ENCODE measurements at regions not wholly inside any gene's neighbourhood (a gene's known extent, or its start where the extent isn't known, plus 50 kb on each side); places are given as distances from the start of the nearest gene placed in this dataset.

DNA sequence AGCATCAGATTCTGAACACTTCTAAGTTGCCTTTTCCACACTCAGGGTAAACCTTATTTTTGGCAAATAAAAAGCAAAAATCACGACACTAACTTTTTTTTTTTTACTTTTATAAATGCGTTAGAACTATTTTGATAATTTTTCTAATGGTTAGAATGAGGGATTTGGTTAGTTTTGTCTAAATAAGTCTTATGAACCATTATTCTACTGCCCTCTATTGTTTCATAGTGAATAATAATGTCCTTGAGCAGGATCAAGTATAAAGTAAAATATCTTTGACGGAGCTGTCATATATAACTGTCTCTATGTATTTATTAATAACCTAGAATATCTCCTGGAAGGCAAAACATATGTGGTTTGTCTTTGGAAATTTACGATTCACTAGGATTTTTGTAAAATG lies 631.8 kb downstream of the GABRG2 start:
- H3K27ac ChIP-seq (ENCODE audit: low read depth, low read length) = no peak overlapping the region
- H3K4me1 ChIP-seq (ENCODE audit: insufficient read depth, low read length) = no peaks in the 10 kb centered on the region
- H2AFZ ChIP-seq (ENCODE audit: low read length) = no peak overlapping the region
- H3K36me3 ChIP-seq (ENCODE audit: insufficient read depth, low read length) = no peaks in the 10 kb centered on the region
- H3K4me2 ChIP-seq (ENCODE audit: insufficient read depth, low read length) = no peak overlapping the region
- H3K27me3 ChIP-seq (ENCODE audit: insufficient read depth, low read length) = no peaks in the 10 kb centered on the region
- H4K20me1 ChIP-seq (ENCODE audit: insufficient read depth, low read length) = no peaks in the 10 kb centered on the region
- H3K79me2 ChIP-seq (ENCODE audit: insufficient read depth, low read length) = no peaks in the 10 kb centered on the region
- no peak overlapping the region for H3K4me3 ChIP-seq (ENCODE audit: insufficient read depth, low read length)
- no peak for DNase-seq (ENCODE audit: insufficient read length, low spot score, missing footprints)
- no peaks in the 10 kb centered on the region for H3K9me3 ChIP-seq (ENCODE audit: low read depth, low read length)
- TF ChIP-seq, protein P1, sequence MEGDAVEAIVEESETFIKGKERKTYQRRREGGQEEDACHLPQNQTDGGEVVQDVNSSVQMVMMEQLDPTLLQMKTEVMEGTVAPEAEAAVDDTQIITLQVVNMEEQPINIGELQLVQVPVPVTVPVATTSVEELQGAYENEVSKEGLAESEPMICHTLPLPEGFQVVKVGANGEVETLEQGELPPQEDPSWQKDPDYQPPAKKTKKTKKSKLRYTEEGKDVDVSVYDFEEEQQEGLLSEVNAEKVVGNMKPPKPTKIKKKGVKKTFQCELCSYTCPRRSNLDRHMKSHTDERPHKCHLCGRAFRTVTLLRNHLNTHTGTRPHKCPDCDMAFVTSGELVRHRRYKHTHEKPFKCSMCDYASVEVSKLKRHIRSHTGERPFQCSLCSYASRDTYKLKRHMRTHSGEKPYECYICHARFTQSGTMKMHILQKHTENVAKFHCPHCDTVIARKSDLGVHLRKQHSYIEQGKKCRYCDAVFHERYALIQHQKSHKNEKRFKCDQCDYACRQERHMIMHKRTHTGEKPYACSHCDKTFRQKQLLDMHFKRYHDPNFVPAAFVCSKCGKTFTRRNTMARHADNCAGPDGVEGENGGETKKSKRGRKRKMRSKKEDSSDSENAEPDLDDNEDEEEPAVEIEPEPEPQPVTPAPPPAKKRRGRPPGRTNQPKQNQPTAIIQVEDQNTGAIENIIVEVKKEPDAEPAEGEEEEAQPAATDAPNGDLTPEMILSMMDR (IDR thresholded peaks at IDR 0.05; ENCODE audit: extremely low read depth, low read depth, low read length) = no peak

DNA sequence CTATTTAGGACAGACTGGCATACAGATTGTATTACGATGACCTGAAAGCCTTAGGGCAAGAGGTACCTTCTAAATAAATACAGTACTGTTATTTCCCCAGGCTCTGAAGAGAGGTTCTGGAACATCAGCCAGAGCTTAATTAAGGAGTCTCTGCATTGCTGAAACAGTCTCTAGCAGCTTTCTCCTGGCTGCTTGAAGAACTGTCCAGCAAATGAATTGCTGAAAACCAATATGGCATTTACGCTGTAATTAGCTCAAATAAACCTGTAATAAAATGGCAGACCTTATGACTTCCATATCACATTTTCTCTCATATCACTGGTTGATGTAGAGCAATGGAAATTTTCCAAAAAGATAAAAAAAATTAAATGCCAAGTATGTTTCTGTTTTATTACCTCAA lies 636.3 kb downstream of the GABRG2 start:
- Histone ChIP-seq H3K36me3 (ENCODE audit: insufficient read depth, low read length) (no peaks in the 10 kb centered on the region), H3K79me2 (ENCODE audit: insufficient read depth, low read length) (no peaks in the 10 kb centered on the region), H2AFZ (ENCODE audit: low read length) (no peak overlapping the region), H3K4me2 (ENCODE audit: insufficient read depth, low read length) (no peak overlapping the region), H3K9me3 (ENCODE audit: low read depth, low read length) (no peaks in the 10 kb centered on the region), H3K27me3 (ENCODE audit: insufficient read depth, low read length) (no peaks in the 10 kb centered on the region), H4K20me1 (ENCODE audit: insufficient read depth, low read length) (no peaks in the 10 kb centered on the region), H3K27ac (ENCODE audit: low read depth, low read length) (no peak overlapping the region), H3K4me1 (ENCODE audit: insufficient read depth, low read length) (no peaks in the 10 kb centered on the region), H3K4me3 (ENCODE audit: insufficient read depth, low read length) (no peak overlapping the region)
- DNase-seq (ENCODE audit: insufficient read length, low spot score, missing footprints) = no peak
- TF ChIP-seq, protein P1 (IDR thresholded peaks at IDR 0.05; ENCODE audit: extremely low read depth, low read depth, low read length) = no peak

DNA sequence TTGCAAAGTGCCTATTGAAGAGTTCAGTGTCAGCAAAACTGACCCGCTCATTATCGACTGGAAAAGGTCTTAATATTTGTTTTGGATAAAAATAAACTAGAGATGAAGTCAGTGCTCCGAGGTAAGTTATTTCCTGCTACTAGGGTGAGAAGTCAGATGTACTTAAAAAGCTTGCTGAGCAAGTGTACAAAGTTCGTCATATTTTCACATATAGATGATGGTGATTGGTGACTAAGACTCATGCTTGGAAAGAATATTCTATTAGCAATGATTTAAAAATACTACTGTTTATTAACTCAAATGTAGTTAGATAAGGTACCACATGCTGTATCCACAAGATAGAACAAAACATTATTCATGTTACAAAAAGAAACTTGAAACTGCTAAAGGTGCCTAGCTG lies 643.7 kb downstream of the GABRG2 start:
- H3K79me2 ChIP-seq (ENCODE audit: insufficient read depth, low read length) = no peaks in the 10 kb centered on the region

DNA sequence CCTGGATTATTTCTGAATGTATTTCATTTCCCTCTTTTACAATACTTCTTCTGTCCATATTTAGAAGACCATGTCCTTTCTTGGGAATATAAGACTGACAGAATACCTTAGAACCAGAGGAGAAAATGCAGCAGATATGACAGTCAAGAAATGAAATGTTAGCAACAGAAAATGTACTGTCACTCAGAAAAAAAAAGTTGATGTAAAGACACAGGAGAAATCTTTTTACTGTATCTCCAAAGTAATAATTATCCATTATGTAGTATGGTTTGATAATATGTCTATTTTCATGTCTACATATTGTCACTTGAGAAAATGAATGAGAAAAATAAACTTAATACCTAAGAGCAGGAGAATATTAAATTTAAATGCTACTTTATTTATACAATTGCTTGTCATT lies 652.1 kb downstream of the GABRG2 start:
- H3K4me3 ChIP-seq (ENCODE audit: insufficient read depth, low read length) = no peak overlapping the region
- H2AFZ ChIP-seq (ENCODE audit: low read length) = no peak overlapping the region
- TF ChIP-seq, protein P1 (IDR thresholded peaks at IDR 0.05; ENCODE audit: extremely low read depth, low read depth, low read length) = no peak
- no peak overlapping the region for H3K27ac ChIP-seq (ENCODE audit: low read depth, low read length)
- no peaks in the 10 kb centered on the region for H3K4me1 ChIP-seq (ENCODE audit: insufficient read depth, low read length)
- no peaks in the 10 kb centered on the region for H4K20me1 ChIP-seq (ENCODE audit: insufficient read depth, low read length)
- no peaks in the 10 kb centered on the region for H3K9me3 ChIP-seq (ENCODE audit: low read depth, low read length)
- DNase-seq (ENCODE audit: insufficient read length, low spot score, missing footprints) = no peak
- no peak overlapping the region for H3K4me2 ChIP-seq (ENCODE audit: insufficient read depth, low read length)
- H3K36me3 ChIP-seq (ENCODE audit: insufficient read depth, low read length) = no peaks in the 10 kb centered on the region
- no peaks in the 10 kb centered on the region for H3K27me3 ChIP-seq (ENCODE audit: insufficient read depth, low read length)
- H3K79me2 ChIP-seq (ENCODE audit: insufficient read depth, low read length) = no peaks in the 10 kb centered on the region

More for the DNA sequence above, 643.7 kb downstream of the GABRG2 start:
- Histone ChIP-seq H2AFZ (ENCODE audit: low read length) (no peak overlapping the region), H3K27ac (ENCODE audit: low read depth, low read length) (no peak overlapping the region), H3K4me3 (ENCODE audit: insufficient read depth, low read length) (no peak overlapping the region), H4K20me1 (ENCODE audit: insufficient read depth, low read length) (no peaks in the 10 kb centered on the region), H3K4me2 (ENCODE audit: insufficient read depth, low read length) (no peak overlapping the region), H3K4me1 (ENCODE audit: insufficient read depth, low read length) (no peaks in the 10 kb centered on the region), H3K36me3 (ENCODE audit: insufficient read depth, low read length) (no peaks in the 10 kb centered on the region), H3K27me3 (ENCODE audit: insufficient read depth, low read length) (no peaks in the 10 kb centered on the region), H3K9me3 (ENCODE audit: low read depth, low read length) (no peaks in the 10 kb centered on the region)
- DNase-seq (ENCODE audit: insufficient read length, low spot score, missing footprints) = no peak
- TF ChIP-seq, protein P1 (IDR thresholded peaks at IDR 0.05; ENCODE audit: extremely low read depth, low read depth, low read length) = no peak

All from osteoblast (primary cell).